ENCODE measurements at regions not wholly inside any gene's neighbourhood (a gene's known extent, or its start where the extent isn't known, plus 50 kb on each side); places are given as distances from the start of the nearest gene placed in this dataset.
"Not testable (repeated sequence)": the region's sequence is repeated elsewhere in the genome, so short reads cannot be mapped to it uniquely, and the experiment has no call there.

GRCh38 chr2:40962026-40962425 lies 510.1 kb upstream of the SLC8A1 start:
- DNase-seq = no peak

GRCh38 chr2:40964509-40965250 lies 512.8 kb upstream of the SLC8A1 start:
- no peak for DNase-seq

GRCh38 chr2:40967451-40967850 lies 515.6 kb upstream of the SLC8A1 start:
- DNase-seq = no peak

GRCh38 chr2:40975151-40975550 lies 523.3 kb upstream of the SLC8A1 start:
- DNase-seq = no peak

- DNase-seq = no peak
These were observed 545.5 kb upstream of the SLC8A1 start for GRCh38 chr2:40997362-40997761.

GRCh38 chr2:41000374-41000773 lies 548.5 kb upstream of the SLC8A1 start:
- DNase-seq = no peak

GRCh38 chr2:41000906-41001305 lies 549.0 kb upstream of the SLC8A1 start:
- DNase-seq = no peak

- DNase-seq = no peak
These were observed 552.8 kb upstream of the SLC8A1 start for GRCh38 chr2:41004700-41005099.

GRCh38 chr2:41020358-41020757 lies 568.5 kb upstream of the SLC8A1 start:
- no peak for DNase-seq

- DNase-seq = peak; percentile 29
These were observed 572.9 kb upstream of the SLC8A1 start for GRCh38 chr2:41024816-41025215.

GRCh38 chr2:41026613-41027012 lies 574.7 kb upstream of the SLC8A1 start:
- DNase-seq = no peak

- DNase-seq = no peak
These were observed 575.2 kb upstream of the SLC8A1 start for GRCh38 chr2:41027095-41027494.

- no peak for DNase-seq
These were observed 579.4 kb upstream of the SLC8A1 start for GRCh38 chr2:41031282-41031681.

- no peak for DNase-seq
These were observed 580.8 kb upstream of the SLC8A1 start for GRCh38 chr2:41032715-41033114.

- DNase-seq = no peak
These were observed 581.2 kb upstream of the SLC8A1 start for GRCh38 chr2:41033127-41033526.

- no peak for DNase-seq
These were observed 586.5 kb upstream of the SLC8A1 start for GRCh38 chr2:41038408-41038807.

- DNase-seq = not testable (repeated sequence)
These were observed 587.9 kb upstream of the SLC8A1 start for GRCh38 chr2:41039750-41040149.

GRCh38 chr2:41040782-41041520 lies 589.1 kb upstream of the SLC8A1 start:
- DNase-seq = no peak

- DNase-seq = no peak
These were observed 590.5 kb upstream of the SLC8A1 start for GRCh38 chr2:41042343-41042742.

- DNase-seq = no peak
These were observed 609.5 kb upstream of the SLC8A1 start for GRCh38 chr2:41061356-41061755.

GRCh38 chr2:41062336-41062735 lies 610.4 kb upstream of the SLC8A1 start:
- DNase-seq = no peak

- DNase-seq = no peak
These were observed 614.3 kb upstream of the SLC8A1 start for GRCh38 chr2:41066168-41066567.

GRCh38 chr2:41068740-41069139 lies 616.9 kb upstream of the SLC8A1 start:
- DNase-seq = no peak

- DNase-seq = no peak
These were observed 626.5 kb upstream of the SLC8A1 start for GRCh38 chr2:41078341-41078740.

GRCh38 chr2:41079011-41079410 lies 627.1 kb upstream of the SLC8A1 start:
- no peak for DNase-seq

Data from NCI-H1694 (cell line).